ENCODE measurements at regions not wholly inside any gene's neighbourhood (a gene's known extent, or its start where the extent isn't known, plus 50 kb on each side); places are given as distances from the start of the nearest gene placed in this dataset.
A peak's percentile ranks its signal among the peaks of the same experiment; 100 is the strongest.

- Mint-ChIP-seq H3K36me3 (ENCODE audit: low read depth) (no peaks in the 10 kb centered on the region), H3K4me1 (peaks cover 24% of the 10 kb centered on the region), H3K4me3 (no peak overlapping the region), H3K9me3 (no peaks in the 10 kb centered on the region), H3K27ac (no peak overlapping the region), H3K27me3 (ENCODE audit: low read depth) (no peaks in the 10 kb centered on the region)
- no peak for TF ChIP-seq CTCF (IDR thresholded peaks at IDR 0.05; ENCODE audit: unreplicated experiment in 3 of 3)
These were observed 338.4 kb upstream of the ADAMTS9 start for GRCh38 chr3:65026151-65026550.

DNA sequence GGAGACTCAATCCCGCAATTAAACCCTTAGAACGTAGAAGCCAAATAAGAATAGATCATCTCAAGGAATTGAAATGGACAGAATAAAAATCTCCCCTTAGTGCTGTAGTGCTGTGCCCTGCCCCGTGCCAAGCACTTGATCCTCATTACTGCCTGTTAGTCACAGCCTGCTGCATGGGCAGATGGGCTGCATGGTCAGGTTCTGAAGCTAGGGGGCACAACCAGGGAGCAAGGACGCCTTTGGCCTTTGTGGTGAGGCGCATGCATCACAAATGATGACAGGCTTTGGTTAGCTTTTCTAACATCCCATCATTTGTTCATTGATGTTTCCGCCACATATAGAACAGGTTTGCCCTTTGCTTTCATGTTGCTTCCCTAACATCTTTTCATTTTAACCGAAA, 336.3 kb upstream of the ADAMTS9 start:
- Mint-ChIP-seq H3K36me3 (ENCODE audit: low read depth) (no peaks in the 10 kb centered on the region), H3K4me1 (peaks cover 36% of the 10 kb centered on the region), H3K4me3 (no peak overlapping the region), H3K27ac (peak overlapping the region in 1 of 3 experiments; percentile 9), H3K9me3 (no peaks in the 10 kb centered on the region), H3K27me3 (ENCODE audit: low read depth) (no peaks in the 10 kb centered on the region)
- TF ChIP-seq CTCF (IDR thresholded peaks at IDR 0.05; ENCODE audit: unreplicated experiment in 3 of 3) = no peak

GRCh38 chr3:65020281-65021160, 332.7 kb upstream of the ADAMTS9 start:
- Mint-ChIP-seq H3K9me3 (no peaks in the 10 kb centered on the region), H3K4me3 (no peak overlapping the region), H3K4me1 (peaks cover 65% of the 10 kb centered on the region), H3K27ac (peak overlapping the region; percentile 92 to 96 (median 95)), H3K36me3 (ENCODE audit: low read depth) (no peaks in the 10 kb centered on the region), H3K27me3 (ENCODE audit: low read depth) (no peaks in the 10 kb centered on the region)
- no peak for TF ChIP-seq CTCF (IDR thresholded peaks at IDR 0.05; ENCODE audit: unreplicated experiment in 3 of 3)

GRCh38 chr3:65019443-65020055, 331.7 kb upstream of the ADAMTS9 start:
- Mint-ChIP-seq H3K9me3 (no peaks in the 10 kb centered on the region), H3K4me1 (peaks cover 74% of the 10 kb centered on the region), H3K4me3 (no peak overlapping the region), H3K27me3 (ENCODE audit: low read depth) (no peaks in the 10 kb centered on the region), H3K27ac (peak overlapping the region; percentile 92 to 96 (median 95)), H3K36me3 (ENCODE audit: low read depth) (peaks cover under 1% of the 10 kb centered on the region)
- TF ChIP-seq CTCF (IDR thresholded peaks at IDR 0.05; ENCODE audit: unreplicated experiment in 3 of 3) = no peak

GRCh38 chr3:65018801-65019200, 331.0 kb upstream of the ADAMTS9 start:
- Mint-ChIP-seq H3K4me3 (no peak overlapping the region), H3K27ac (peak overlapping the region; percentile 92 to 96 (median 95)), H3K36me3 (ENCODE audit: low read depth) (peaks cover 3% of the 10 kb centered on the region), H3K27me3 (ENCODE audit: low read depth) (no peaks in the 10 kb centered on the region), H3K9me3 (no peaks in the 10 kb centered on the region), H3K4me1 (peaks cover 77% of the 10 kb centered on the region)
- no peak for TF ChIP-seq CTCF (IDR thresholded peaks at IDR 0.05; ENCODE audit: unreplicated experiment in 3 of 3)

Measured in nephron (organoid).